Osteoblast (primary cell): ENCODE measurements at regions not wholly inside any gene's neighbourhood (a gene's known extent, or its start where the extent isn't known, plus 50 kb on each side); places are given as distances from the start of the nearest gene placed in this dataset.

Experiments used
- DNase-seq: peaks from one replicate; pipeline ENCODE4 v3.0.0; 2011; ENCODE audit warnings: low spot score, mixed read lengths; ENCODE audit not compliant: insufficient read length; ENCODE audit errors: missing footprints
- H2AFZ ChIP-seq: 2 replicates; pipeline ENCODE4 v1.6.0; 2011; ENCODE audit warnings: mild to moderate bottlenecking, low read length
- H3K27ac ChIP-seq: 2 replicates; pipeline ENCODE4 v1.5.1; 2011; ENCODE audit warnings: mild to moderate bottlenecking, low read depth, low read length, moderate library complexity
- H3K27me3 ChIP-seq: 2 replicates; pipeline ENCODE4 v1.6.0; 2012; ENCODE audit warnings: mild to moderate bottlenecking, control low read depth, inconsistent platforms, low read length, moderate library complexity; ENCODE audit not compliant: insufficient read depth
- H3K36me3 ChIP-seq: 2 replicates; pipeline ENCODE4 v1.5.1; 2011; ENCODE audit warnings: mild to moderate bottlenecking, low read length, control low read depth, moderate library complexity; ENCODE audit not compliant: insufficient read depth
- H3K4me1 ChIP-seq: 2 replicates; pipeline ENCODE4 v1.5.1; 2011; ENCODE audit warnings: mild to moderate bottlenecking, low read length, control low read depth, moderate library complexity; ENCODE audit not compliant: insufficient read depth
- H3K4me2 ChIP-seq: 2 replicates; pipeline ENCODE4 v1.6.0; 2011; ENCODE audit warnings: mild to moderate bottlenecking, low read length; ENCODE audit not compliant: insufficient read depth
- H3K4me3 ChIP-seq: fragments of 200-600 bp; sonication (generic); 3 replicates; pipeline ENCODE4 v1.5.1; 2012; ENCODE audit warnings: mild to moderate bottlenecking, low read length, inconsistent platforms; ENCODE audit not compliant: insufficient read depth
- H3K79me2 ChIP-seq: 2 replicates; pipeline ENCODE4 v1.6.0; 2012; ENCODE audit warnings: mild to moderate bottlenecking, low read length, control low read depth, inconsistent platforms; ENCODE audit not compliant: insufficient read depth
- H3K9me3 ChIP-seq: 2 replicates; pipeline ENCODE4 v1.5.1; 2011; ENCODE audit warnings: low read depth, low read length, control low read depth
- H4K20me1 ChIP-seq: 2 replicates; pipeline ENCODE4 v1.6.0; 2012; ENCODE audit warnings: mild to moderate bottlenecking, low read length, control low read depth; ENCODE audit not compliant: insufficient read depth
- TF ChIP-seq, protein P1 (sequence below): IDR thresholded peaks from 2 replicates; pipeline ENCODE4 v1.5.1; 2011; ENCODE audit warnings: mild to moderate bottlenecking, low read depth, low read length, moderate library complexity; ENCODE audit errors: extremely low read depth

DNA sequence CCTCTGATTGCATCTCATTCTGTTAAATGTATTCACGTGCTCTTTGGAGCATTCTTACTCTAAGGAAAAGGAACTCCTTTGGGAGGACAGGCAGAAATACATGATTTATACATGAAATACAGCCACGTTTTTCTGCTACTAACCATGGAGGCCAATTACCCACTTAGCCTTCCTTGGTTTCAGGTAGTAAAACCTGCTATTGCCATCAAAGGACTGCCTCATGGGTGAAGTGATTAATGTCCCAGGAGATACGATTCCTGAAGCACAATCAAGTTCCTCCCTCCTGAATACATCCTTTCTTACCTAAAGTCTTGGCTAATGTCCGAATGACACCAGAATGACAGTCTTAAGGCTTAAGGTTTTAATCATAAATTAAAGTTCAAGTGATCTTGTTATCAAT is 58.5 kb upstream of the PIK3CG start:
- no peak overlapping the region for H3K27ac ChIP-seq
- DNase-seq: no peak
- no peaks in the 10 kb centered on the region for H3K9me3 ChIP-seq
- no peaks in the 10 kb centered on the region for H3K4me1 ChIP-seq
- no peaks in the 10 kb centered on the region for H4K20me1 ChIP-seq
- H2AFZ ChIP-seq: no peak overlapping the region
- H3K79me2 ChIP-seq: no peaks in the 10 kb centered on the region
- H3K36me3 ChIP-seq: no peaks in the 10 kb centered on the region
- H3K4me3 ChIP-seq: no peak overlapping the region
- no peak overlapping the region for H3K4me2 ChIP-seq
- TF ChIP-seq, protein P1, sequence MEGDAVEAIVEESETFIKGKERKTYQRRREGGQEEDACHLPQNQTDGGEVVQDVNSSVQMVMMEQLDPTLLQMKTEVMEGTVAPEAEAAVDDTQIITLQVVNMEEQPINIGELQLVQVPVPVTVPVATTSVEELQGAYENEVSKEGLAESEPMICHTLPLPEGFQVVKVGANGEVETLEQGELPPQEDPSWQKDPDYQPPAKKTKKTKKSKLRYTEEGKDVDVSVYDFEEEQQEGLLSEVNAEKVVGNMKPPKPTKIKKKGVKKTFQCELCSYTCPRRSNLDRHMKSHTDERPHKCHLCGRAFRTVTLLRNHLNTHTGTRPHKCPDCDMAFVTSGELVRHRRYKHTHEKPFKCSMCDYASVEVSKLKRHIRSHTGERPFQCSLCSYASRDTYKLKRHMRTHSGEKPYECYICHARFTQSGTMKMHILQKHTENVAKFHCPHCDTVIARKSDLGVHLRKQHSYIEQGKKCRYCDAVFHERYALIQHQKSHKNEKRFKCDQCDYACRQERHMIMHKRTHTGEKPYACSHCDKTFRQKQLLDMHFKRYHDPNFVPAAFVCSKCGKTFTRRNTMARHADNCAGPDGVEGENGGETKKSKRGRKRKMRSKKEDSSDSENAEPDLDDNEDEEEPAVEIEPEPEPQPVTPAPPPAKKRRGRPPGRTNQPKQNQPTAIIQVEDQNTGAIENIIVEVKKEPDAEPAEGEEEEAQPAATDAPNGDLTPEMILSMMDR: no peak
- peaks cover 24% of the 10 kb centered on the region for H3K27me3 ChIP-seq

DNA sequence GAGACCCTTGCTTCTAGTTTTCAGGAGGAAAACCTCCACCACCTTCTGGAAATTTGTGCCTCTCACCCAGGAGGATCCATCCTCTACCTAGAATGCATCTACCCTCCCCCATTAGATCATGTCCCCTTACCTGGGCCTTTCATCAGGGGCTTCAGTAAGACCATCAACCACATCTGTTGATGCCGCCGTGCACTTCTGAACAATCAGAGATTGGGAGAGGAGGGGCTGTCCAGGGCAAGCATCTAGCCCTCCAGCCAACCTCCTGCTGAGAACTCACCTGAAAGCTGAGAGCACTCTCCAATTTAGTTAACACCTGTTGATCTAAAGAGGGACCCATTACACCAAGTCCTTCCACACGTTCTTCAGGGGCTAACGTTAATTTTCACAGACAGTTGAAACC is 57.6 kb upstream of the PIK3CG start:
- DNase-seq: no peak
- Histone ChIP-seq H3K4me1 (no peaks in the 10 kb centered on the region), H3K27me3 (peaks cover 17% of the 10 kb centered on the region)

DNA sequence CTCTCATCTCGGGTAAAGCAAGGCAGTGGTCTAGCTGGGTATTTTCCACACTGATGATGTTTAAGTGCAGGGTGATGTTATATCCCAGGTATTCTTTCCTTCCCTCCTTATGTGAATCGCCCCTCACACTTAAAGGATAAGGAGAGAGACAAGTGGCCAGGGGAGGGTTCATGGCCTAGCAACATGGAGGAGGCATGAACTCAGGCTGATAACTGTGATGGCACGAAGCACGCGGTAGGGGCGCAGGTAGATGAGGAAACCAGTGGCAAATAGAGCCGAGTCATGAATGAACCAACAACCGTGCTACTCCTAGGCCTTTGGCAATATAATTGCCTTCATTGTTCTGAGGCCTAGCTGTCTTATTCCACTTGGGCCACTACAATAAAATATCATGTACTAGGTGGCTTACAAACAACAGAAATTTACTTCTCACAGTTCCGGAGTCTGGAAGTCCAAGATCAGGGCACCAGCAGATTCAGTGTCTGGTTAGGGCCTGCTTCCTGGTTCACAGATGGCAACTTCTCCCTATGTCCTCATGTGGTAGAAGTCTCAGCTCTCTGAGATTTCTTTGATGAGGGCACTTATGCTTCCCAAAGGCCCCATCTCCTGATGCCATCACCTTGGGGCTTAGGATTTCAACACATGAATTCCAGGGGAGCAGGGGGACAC is 56.0 kb upstream of the PIK3CG start:
- H4K20me1 ChIP-seq: no peaks in the 10 kb centered on the region
- no peak overlapping the region for H3K4me2 ChIP-seq
- H3K27me3 ChIP-seq: peaks cover 8% of the 10 kb centered on the region
- DNase-seq: no peak
- no peaks in the 10 kb centered on the region for H3K9me3 ChIP-seq
- H3K27ac ChIP-seq: no peak overlapping the region
- TF ChIP-seq, protein P1: no peak
- H3K79me2 ChIP-seq: no peaks in the 10 kb centered on the region
- no peak overlapping the region for H2AFZ ChIP-seq
- H3K36me3 ChIP-seq: no peaks in the 10 kb centered on the region
- no peaks in the 10 kb centered on the region for H3K4me1 ChIP-seq
- no peak overlapping the region for H3K4me3 ChIP-seq

More for the DNA sequence above, 57.6 kb upstream of the PIK3CG start:
- H3K4me2 ChIP-seq: no peak overlapping the region
- TF ChIP-seq, protein P1: no peak
- no peak overlapping the region for H2AFZ ChIP-seq
- H4K20me1 ChIP-seq: no peaks in the 10 kb centered on the region
- H3K27ac ChIP-seq: no peak overlapping the region
- H3K4me3 ChIP-seq: no peak overlapping the region
- H3K9me3 ChIP-seq: no peaks in the 10 kb centered on the region
- no peaks in the 10 kb centered on the region for H3K79me2 ChIP-seq
- H3K36me3 ChIP-seq: no peaks in the 10 kb centered on the region

DNA sequence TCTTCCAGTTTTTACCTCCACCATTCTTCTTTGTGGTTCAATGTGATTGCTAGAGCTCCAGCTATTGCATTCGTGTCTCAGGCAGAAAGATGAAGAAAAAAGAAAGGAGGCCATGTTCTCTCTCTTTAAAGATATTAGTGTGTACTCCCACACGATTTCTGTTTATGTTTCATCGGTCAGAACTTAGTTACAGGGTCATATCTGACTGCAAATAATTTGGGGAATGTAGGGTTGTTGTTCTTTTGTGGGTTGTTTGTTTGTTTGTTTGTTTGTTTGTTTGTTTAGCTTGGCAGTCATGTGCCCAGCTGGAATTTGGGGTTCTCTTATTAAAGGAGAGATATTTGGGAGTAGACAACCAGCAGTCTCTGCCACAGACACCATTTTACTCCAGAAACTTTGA is 53.6 kb upstream of the PIK3CG start:
- H3K36me3 ChIP-seq: no peaks in the 10 kb centered on the region
- no peaks in the 10 kb centered on the region for H3K9me3 ChIP-seq
- H3K4me2 ChIP-seq: no peak overlapping the region
- peak overlapping the region; percentile 36 for H2AFZ ChIP-seq
- no peaks in the 10 kb centered on the region for H4K20me1 ChIP-seq
- TF ChIP-seq, protein P1: no peak
- no peak for DNase-seq
- H3K27me3 ChIP-seq: no peaks in the 10 kb centered on the region
- no peak overlapping the region for H3K27ac ChIP-seq
- H3K4me1 ChIP-seq: no peaks in the 10 kb centered on the region
- H3K79me2 ChIP-seq: no peaks in the 10 kb centered on the region
- no peak overlapping the region for H3K4me3 ChIP-seq
